Tibial nerve (tissue), 4 donors: ENCODE measurements at regions not wholly inside any gene's neighbourhood (a gene's known extent, or its start where the extent isn't known, plus 50 kb on each side); places are given as distances from the start of the nearest gene placed in this dataset.

Source experiments
- EP300 ChIP-seq, 2 donors: sonication (generic); formaldehyde crosslinking; IDR thresholded peaks; one replicate each; pipeline ENCODE4 v1.6.1; 2017; ENCODE audit warnings: antibody characterized with exemption in 2 of 2, mild to moderate bottlenecking in 1 of 2
- POLR2A ChIP-seq, 2 donors: fragments of 450-650 bp; IDR thresholded peaks; one replicate each; pipeline ENCODE4 v1.6.1; 2017; ENCODE audit warnings: antibody characterized with exemption in 2 of 2, mild to moderate bottlenecking in 2 of 2, moderate library complexity in 2 of 2
- TF ChIP-seq, protein P1 (sequence below), 5 experiments: fragments of 200-600 bp in 3 of 5; fragments of 450-650 bp in 2 of 5; sonication (generic) in 3 of 5; IDR thresholded peaks; one replicate each; pipeline ENCODE4 v1.5.1; 2016 to 2019; ENCODE audit warnings: antibody characterized with exemption in 5 of 5, mild to moderate bottlenecking in 3 of 5, moderate library complexity in 2 of 5

GRCh38 chrX:5250106-5250505, 978.6 kb downstream of the NLGN4X start:
- TF ChIP-seq, protein P1, sequence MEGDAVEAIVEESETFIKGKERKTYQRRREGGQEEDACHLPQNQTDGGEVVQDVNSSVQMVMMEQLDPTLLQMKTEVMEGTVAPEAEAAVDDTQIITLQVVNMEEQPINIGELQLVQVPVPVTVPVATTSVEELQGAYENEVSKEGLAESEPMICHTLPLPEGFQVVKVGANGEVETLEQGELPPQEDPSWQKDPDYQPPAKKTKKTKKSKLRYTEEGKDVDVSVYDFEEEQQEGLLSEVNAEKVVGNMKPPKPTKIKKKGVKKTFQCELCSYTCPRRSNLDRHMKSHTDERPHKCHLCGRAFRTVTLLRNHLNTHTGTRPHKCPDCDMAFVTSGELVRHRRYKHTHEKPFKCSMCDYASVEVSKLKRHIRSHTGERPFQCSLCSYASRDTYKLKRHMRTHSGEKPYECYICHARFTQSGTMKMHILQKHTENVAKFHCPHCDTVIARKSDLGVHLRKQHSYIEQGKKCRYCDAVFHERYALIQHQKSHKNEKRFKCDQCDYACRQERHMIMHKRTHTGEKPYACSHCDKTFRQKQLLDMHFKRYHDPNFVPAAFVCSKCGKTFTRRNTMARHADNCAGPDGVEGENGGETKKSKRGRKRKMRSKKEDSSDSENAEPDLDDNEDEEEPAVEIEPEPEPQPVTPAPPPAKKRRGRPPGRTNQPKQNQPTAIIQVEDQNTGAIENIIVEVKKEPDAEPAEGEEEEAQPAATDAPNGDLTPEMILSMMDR (IDR thresholded peaks at IDR 0.05) = no peak
- TF ChIP-seq POLR2A (IDR thresholded peaks at IDR 0.05) (no peak), EP300 (IDR thresholded peaks at IDR 0.05) (no peak)
